ENCODE measurements at regions not wholly inside any gene's neighbourhood (a gene's known extent, or its start where the extent isn't known, plus 50 kb on each side); places are given as distances from the start of the nearest gene placed in this dataset.

- Histone ChIP-seq H3K9me3 (ENCODE audit: control insufficient read depth, insufficient read depth, low read depth, low read length) (no peaks in the 10 kb centered on the region), H3K27ac (ENCODE audit: low read length) (no peak overlapping the region), H3K4me3 (ENCODE audit: low read depth in 2 of 2, low read length in 2 of 2) (no peak overlapping the region), H3K4me1 (ENCODE audit: control insufficient read depth, insufficient read depth, low read length) (no peaks in the 10 kb centered on the region), H3K27me3 (ENCODE audit: control insufficient read depth, insufficient read depth, low read length) (no peaks in the 10 kb centered on the region), H3K36me3 (ENCODE audit: control insufficient read depth, insufficient read depth, low read length) (no peaks in the 10 kb centered on the region)
- DNase-seq (ENCODE audit: low read depth, low spot score) (no peak), ATAC-seq (no peak)
- in situ Hi-C loops (cut with HindIII; ENCODE audit: low pct_unique_long_range_greater_than_20kb, low sequenced_read_pairs) (no loop called here), intact Hi-C loops (cut with micrococcal nuclease; ENCODE audit: unreplicated experiment) (no loop called here)
- TF ChIP-seq SIN3A (IDR thresholded peaks at IDR 0.05; ENCODE audit: borderline replicate concordance, insufficient read depth, low read depth, low read length) (no peak), POLR2AphosphoS5 (IDR thresholded peaks at IDR 0.05; ENCODE audit: low read depth, low read length) (no peak), CTCF (IDR thresholded peaks at IDR 0.05) (no peak), TCF7L2 (IDR thresholded peaks at IDR 0.05; ENCODE audit: low read depth, low read length) (no peak)
- TF ChIP-seq, protein P1, sequence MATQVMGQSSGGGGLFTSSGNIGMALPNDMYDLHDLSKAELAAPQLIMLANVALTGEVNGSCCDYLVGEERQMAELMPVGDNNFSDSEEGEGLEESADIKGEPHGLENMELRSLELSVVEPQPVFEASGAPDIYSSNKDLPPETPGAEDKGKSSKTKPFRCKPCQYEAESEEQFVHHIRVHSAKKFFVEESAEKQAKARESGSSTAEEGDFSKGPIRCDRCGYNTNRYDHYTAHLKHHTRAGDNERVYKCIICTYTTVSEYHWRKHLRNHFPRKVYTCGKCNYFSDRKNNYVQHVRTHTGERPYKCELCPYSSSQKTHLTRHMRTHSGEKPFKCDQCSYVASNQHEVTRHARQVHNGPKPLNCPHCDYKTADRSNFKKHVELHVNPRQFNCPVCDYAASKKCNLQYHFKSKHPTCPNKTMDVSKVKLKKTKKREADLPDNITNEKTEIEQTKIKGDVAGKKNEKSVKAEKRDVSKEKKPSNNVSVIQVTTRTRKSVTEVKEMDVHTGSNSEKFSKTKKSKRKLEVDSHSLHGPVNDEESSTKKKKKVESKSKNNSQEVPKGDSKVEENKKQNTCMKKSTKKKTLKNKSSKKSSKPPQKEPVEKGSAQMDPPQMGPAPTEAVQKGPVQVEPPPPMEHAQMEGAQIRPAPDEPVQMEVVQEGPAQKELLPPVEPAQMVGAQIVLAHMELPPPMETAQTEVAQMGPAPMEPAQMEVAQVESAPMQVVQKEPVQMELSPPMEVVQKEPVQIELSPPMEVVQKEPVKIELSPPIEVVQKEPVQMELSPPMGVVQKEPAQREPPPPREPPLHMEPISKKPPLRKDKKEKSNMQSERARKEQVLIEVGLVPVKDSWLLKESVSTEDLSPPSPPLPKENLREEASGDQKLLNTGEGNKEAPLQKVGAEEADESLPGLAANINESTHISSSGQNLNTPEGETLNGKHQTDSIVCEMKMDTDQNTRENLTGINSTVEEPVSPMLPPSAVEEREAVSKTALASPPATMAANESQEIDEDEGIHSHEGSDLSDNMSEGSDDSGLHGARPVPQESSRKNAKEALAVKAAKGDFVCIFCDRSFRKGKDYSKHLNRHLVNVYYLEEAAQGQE (IDR thresholded peaks at IDR 0.05; ENCODE audit: insufficient read depth in 1 of 2, low read depth in 2 of 2, low read length in 1 of 2), result no peak
- no TSS peak for BruUV-seq (replicated peaks)
- ChIA-PET CTCF (no interaction called here), POLR2A (no interaction called here)
Observed at GRCh38 chr1:101333186-101333585, 96.4 kb downstream of the S1PR1 start.

GRCh38 chr1:101337968-101338367, 101.1 kb downstream of the S1PR1 start:
- no peaks in the 10 kb centered on the region for H3K9me3 ChIP-seq (ENCODE audit: control insufficient read depth, insufficient read depth, low read depth, low read length)
- no TSS peak for BruUV-seq (replicated peaks)
- no peak overlapping the region for H3K27ac ChIP-seq (ENCODE audit: low read length)
- H3K27me3 ChIP-seq (ENCODE audit: control insufficient read depth, insufficient read depth, low read length), result no peaks in the 10 kb centered on the region
- DNase-seq (ENCODE audit: low read depth, low spot score), result no peak
- in situ Hi-C loops (cut with HindIII; ENCODE audit: low pct_unique_long_range_greater_than_20kb, low sequenced_read_pairs) (no loop called here), intact Hi-C loops (cut with micrococcal nuclease; ENCODE audit: unreplicated experiment) (no loop called here)
- POLR2A ChIA-PET, result no interaction called here
- H3K4me3 ChIP-seq (ENCODE audit: low read depth in 2 of 2, low read length in 2 of 2), result no peak overlapping the region
- CTCF ChIA-PET, result no interaction called here
- no peaks in the 10 kb centered on the region for H3K4me1 ChIP-seq (ENCODE audit: control insufficient read depth, insufficient read depth, low read length)
- no peak for ATAC-seq
- TF ChIP-seq CTCF (IDR thresholded peaks at IDR 0.05) (no peak), POLR2AphosphoS5 (IDR thresholded peaks at IDR 0.05; ENCODE audit: low read depth, low read length) (no peak), SIN3A (IDR thresholded peaks at IDR 0.05; ENCODE audit: borderline replicate concordance, insufficient read depth, low read depth, low read length) (no peak), TCF7L2 (IDR thresholded peaks at IDR 0.05; ENCODE audit: low read depth, low read length) (no peak)
- no peaks in the 10 kb centered on the region for H3K36me3 ChIP-seq (ENCODE audit: control insufficient read depth, insufficient read depth, low read length)

All from Panc1 (cell line).